ENCODE measurements at regions not wholly inside any gene's neighbourhood (a gene's known extent, or its start where the extent isn't known, plus 50 kb on each side); places are given as distances from the start of the nearest gene placed in this dataset.

DNA sequence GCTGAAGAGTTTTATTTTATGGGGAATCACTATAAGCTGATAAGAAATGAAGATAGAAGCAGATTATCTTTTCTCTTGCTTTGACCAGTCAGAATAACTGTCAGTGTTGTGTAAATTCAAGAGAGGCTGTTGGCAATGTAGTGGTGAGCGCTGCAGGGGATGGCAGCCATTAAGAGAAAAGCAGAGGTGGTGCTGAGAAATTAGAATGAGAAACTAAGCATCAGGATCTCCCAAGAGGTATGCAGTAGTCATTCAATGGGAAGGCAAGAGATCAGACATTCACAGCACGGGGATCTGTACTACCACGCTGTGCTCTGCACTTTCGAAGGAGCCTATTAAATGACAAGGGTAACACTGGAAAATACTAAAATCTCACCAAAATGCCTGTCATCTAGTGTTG, 768.5 kb upstream of the ACO1 start:
- CTCF ChIA-PET = no interaction called here
- Mint-ChIP-seq H3K4me3 (no peak overlapping the region), H3K27ac (no peak overlapping the region), H3K36me3 (ENCODE audit: low read depth) (no peaks in the 10 kb centered on the region), H3K27me3 (no peaks in the 10 kb centered on the region), H3K9me3 (no peaks in the 10 kb centered on the region), H3K4me1 (no peaks in the 10 kb centered on the region)
- POLR2A ChIA-PET = no interaction called here
- no peak for DNase-seq

DNA sequence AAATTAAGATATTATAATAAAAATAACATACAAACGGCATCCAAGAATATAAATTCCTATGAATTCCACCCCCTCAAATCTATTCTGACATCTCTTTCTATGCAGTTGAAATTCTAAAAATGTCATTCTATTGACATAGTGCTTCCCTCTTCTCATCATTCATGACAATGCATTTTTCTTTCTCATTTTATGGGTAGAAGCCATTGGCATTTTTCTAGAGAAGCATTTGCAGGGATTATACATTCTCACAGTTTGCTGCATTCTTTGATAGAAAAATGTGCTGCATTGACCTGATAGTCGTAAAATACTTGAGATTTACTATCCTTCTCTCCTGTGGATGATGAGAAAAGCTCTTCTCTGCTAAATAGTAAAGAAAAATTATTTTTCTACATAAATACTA, 760.9 kb upstream of the ACO1 start:
- ChIA-PET CTCF (no interaction called here), POLR2A (no interaction called here)
- no peaks in the 10 kb centered on the region for H3K27me3 Mint-ChIP-seq
- no peaks in the 10 kb centered on the region for H3K9me3 Mint-ChIP-seq
- no peak for DNase-seq
- H3K27ac Mint-ChIP-seq = no peak overlapping the region
- H3K36me3 Mint-ChIP-seq (ENCODE audit: low read depth) = no peaks in the 10 kb centered on the region
- no peak overlapping the region for H3K4me3 Mint-ChIP-seq
- H3K4me1 Mint-ChIP-seq = no peaks in the 10 kb centered on the region

DNA sequence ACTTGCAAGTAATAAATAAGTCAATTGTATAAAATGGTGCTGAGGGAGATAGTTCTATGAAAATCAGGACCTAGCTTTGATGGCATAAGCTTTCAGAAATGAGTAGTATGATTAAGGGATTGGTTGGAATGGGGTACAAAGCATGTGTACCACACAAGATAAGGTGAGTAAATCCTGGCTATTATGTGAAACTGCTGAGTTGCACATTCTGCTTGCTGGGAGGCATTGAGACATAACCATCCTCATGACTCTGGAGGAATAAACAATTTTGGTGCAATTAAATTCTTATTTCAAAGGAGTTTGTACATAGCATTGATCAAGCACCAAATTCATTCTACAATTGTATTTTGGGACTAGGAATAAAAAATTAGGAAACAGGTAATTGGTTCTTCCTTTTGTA, 755.2 kb upstream of the ACO1 start:
- H3K9me3 Mint-ChIP-seq = no peaks in the 10 kb centered on the region
- H3K4me3 Mint-ChIP-seq = no peak overlapping the region
- POLR2A ChIA-PET = no interaction called here
- no peaks in the 10 kb centered on the region for H3K27me3 Mint-ChIP-seq
- H3K36me3 Mint-ChIP-seq (ENCODE audit: low read depth) = no peaks in the 10 kb centered on the region
- H3K4me1 Mint-ChIP-seq = no peaks in the 10 kb centered on the region
- DNase-seq = no peak
- CTCF ChIA-PET = no interaction called here
- H3K27ac Mint-ChIP-seq = no peak overlapping the region

DNA sequence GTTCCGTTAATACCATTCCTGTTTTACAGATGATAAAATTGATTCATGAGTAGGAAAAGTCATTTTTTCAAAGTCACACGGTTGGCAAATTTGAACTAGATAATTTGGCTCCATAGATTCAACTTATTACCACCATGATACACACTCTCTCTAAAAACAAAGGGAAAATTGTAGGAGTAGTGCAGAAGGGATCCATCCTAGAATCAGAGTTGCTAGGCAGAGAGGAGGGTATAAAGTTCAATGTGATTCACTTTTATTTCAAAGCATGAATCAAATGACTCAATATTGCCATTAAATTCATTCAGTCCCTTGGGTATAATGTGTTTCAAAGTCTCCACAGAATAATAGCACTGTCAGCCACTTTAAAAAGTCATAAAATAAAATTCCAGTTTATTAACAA, 747.2 kb upstream of the ACO1 start:
- DNase-seq = no peak
- CTCF ChIA-PET = no interaction called here
- H3K36me3 Mint-ChIP-seq (ENCODE audit: low read depth) = no peaks in the 10 kb centered on the region
- H3K27ac Mint-ChIP-seq = no peak overlapping the region
- POLR2A ChIA-PET = no interaction called here
- H3K4me3 Mint-ChIP-seq = no peak overlapping the region
- H3K27me3 Mint-ChIP-seq = no peaks in the 10 kb centered on the region
- H3K4me1 Mint-ChIP-seq = no peaks in the 10 kb centered on the region
- no peaks in the 10 kb centered on the region for H3K9me3 Mint-ChIP-seq

- DNase-seq = no peak
- Mint-ChIP-seq H3K36me3 (ENCODE audit: low read depth) (no peaks in the 10 kb centered on the region), H3K27ac (no peak overlapping the region), H3K4me1 (no peaks in the 10 kb centered on the region), H3K27me3 (no peaks in the 10 kb centered on the region), H3K9me3 (no peaks in the 10 kb centered on the region), H3K4me3 (no peak overlapping the region)
- CTCF ChIA-PET = no interaction called here
- POLR2A ChIA-PET = no interaction called here
These were observed 746.6 kb upstream of the ACO1 start for GRCh38 chr9:31637861-31638260.

DNA sequence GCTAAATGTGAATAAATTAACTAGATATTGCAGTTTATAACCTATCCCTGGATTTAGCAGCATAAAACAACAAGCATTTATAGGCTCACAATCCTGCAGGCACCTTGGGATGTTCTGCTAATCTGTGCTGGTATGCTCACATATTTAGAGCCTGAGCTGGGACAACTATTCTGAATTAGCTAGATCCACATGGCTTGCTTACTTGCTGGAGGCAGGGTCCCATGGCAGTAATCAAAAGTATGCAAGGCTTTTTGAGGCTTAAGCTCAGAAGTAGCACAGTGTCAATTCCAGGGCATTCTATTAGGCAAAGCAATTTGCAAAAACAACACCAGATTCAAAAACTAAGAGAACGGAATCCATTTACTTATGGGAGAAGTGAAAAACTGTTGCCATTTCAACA, 745.0 kb upstream of the ACO1 start:
- POLR2A ChIA-PET = no interaction called here
- CTCF ChIA-PET = no interaction called here
- H3K27me3 Mint-ChIP-seq = no peaks in the 10 kb centered on the region
- no peaks in the 10 kb centered on the region for H3K4me1 Mint-ChIP-seq
- H3K9me3 Mint-ChIP-seq = no peaks in the 10 kb centered on the region
- DNase-seq = no peak
- no peaks in the 10 kb centered on the region for H3K36me3 Mint-ChIP-seq (ENCODE audit: low read depth)
- H3K4me3 Mint-ChIP-seq = no peak overlapping the region
- H3K27ac Mint-ChIP-seq = no peak overlapping the region

- DNase-seq = no peak
- no peaks in the 10 kb centered on the region for H3K36me3 Mint-ChIP-seq (ENCODE audit: low read depth)
- H3K27ac Mint-ChIP-seq = no peak overlapping the region
- H3K27me3 Mint-ChIP-seq = no peaks in the 10 kb centered on the region
- ChIA-PET CTCF (interaction anchor here (1.6 kb wide), 1 partner anchor 14 kb away, joined by 3 read pairs; no protein-coding TSS in a partner anchor), POLR2A (no interaction called here)
- H3K4me1 Mint-ChIP-seq = peaks cover 1% of the 10 kb centered on the region
- H3K4me3 Mint-ChIP-seq = no peak overlapping the region
- H3K9me3 Mint-ChIP-seq = no peaks in the 10 kb centered on the region
These were observed 715.1 kb upstream of the ACO1 start for GRCh38 chr9:31669311-31669710.

DNA sequence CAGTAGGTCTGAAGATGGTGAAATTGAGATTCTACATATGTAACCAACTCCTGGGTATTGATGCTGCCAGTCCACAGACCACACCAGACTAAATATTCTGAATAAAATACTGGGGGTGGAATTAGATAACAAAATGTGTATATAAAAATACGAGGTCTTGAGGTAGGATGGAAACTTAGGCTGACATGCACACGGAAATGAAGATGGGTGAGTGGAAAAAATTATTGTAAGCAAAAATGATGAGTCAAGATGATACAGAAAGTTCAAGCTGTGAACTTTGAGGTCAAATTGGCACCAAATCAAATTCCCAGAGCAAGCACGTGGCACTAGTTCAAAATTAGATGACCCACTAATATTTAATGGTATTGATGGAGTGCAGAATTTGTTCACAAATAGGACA, 713.4 kb upstream of the ACO1 start:
- Mint-ChIP-seq H3K4me1 (peaks cover 1% of the 10 kb centered on the region), H3K36me3 (ENCODE audit: low read depth) (no peaks in the 10 kb centered on the region), H3K9me3 (no peaks in the 10 kb centered on the region), H3K27me3 (no peaks in the 10 kb centered on the region), H3K27ac (no peak overlapping the region), H3K4me3 (no peak overlapping the region)
- ChIA-PET CTCF (no interaction called here), POLR2A (no interaction called here)
- DNase-seq = no peak

DNA sequence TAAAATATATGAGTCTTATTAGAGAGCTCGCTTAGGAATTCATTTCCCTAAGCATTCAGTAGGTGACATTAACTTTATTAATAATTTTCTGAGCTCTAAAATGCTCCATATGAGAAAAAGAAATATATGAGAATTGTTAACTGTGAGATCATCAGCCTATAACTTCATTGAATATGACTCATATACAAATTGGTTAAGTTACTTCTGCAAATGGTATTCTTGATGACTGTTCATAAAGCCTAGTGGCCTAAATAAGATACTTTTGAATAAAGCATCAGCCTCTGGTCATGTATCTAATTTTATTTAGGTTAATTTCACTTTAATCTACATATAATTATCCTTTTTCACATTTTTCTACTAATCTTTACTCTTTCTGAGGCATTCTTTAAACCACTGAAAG, 710.2 kb upstream of the ACO1 start:
- Mint-ChIP-seq H3K4me1 (peaks cover 3% of the 10 kb centered on the region), H3K36me3 (ENCODE audit: low read depth) (no peaks in the 10 kb centered on the region), H3K9me3 (no peaks in the 10 kb centered on the region), H3K4me3 (no peak overlapping the region), H3K27me3 (no peaks in the 10 kb centered on the region), H3K27ac (no peak overlapping the region)
- ChIA-PET CTCF (interaction anchor here (0.6 kb wide), 1 partner anchor 22 kb away, joined by 5 read pairs; no protein-coding TSS in a partner anchor), POLR2A (no interaction called here)
- no peak for DNase-seq

DNA sequence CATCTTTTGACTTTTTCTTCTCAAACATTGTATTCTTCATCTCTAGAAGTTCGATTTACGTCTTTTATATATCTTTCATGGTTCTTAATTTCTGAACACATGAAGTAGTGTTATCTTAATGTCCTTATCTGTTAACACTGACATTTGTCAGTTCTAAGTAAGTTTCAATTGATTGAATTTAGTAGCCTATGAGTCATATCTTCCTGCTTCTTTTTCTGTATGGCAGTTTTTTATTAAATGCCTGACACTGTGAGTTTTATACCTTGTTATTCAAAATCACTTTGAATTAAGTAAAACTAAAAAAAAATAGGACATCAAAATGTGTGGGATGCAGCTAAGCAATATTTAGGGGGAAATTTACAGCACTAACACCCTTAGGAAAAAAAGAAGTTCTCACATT, 707.0 kb upstream of the ACO1 start:
- peaks cover 1% of the 10 kb centered on the region for H3K4me1 Mint-ChIP-seq
- no peak overlapping the region for H3K4me3 Mint-ChIP-seq
- no peak for DNase-seq
- POLR2A ChIA-PET = no interaction called here
- no peaks in the 10 kb centered on the region for H3K36me3 Mint-ChIP-seq (ENCODE audit: low read depth)
- no peak overlapping the region for H3K27ac Mint-ChIP-seq
- CTCF ChIA-PET = no interaction called here
- H3K27me3 Mint-ChIP-seq = no peaks in the 10 kb centered on the region
- H3K9me3 Mint-ChIP-seq = no peaks in the 10 kb centered on the region

- CTCF ChIA-PET = no interaction called here
- Mint-ChIP-seq H3K4me3 (no peak overlapping the region), H3K27me3 (no peaks in the 10 kb centered on the region), H3K9me3 (no peaks in the 10 kb centered on the region), H3K27ac (no peak overlapping the region), H3K36me3 (ENCODE audit: low read depth) (no peaks in the 10 kb centered on the region), H3K4me1 (peaks cover 1% of the 10 kb centered on the region)
- no peak for DNase-seq
- POLR2A ChIA-PET = no interaction called here
These were observed 706.6 kb upstream of the ACO1 start for GRCh38 chr9:31677877-31678276.

GRCh38 chr9:31683116-31683515, 701.3 kb upstream of the ACO1 start:
- POLR2A ChIA-PET = no interaction called here

DNA sequence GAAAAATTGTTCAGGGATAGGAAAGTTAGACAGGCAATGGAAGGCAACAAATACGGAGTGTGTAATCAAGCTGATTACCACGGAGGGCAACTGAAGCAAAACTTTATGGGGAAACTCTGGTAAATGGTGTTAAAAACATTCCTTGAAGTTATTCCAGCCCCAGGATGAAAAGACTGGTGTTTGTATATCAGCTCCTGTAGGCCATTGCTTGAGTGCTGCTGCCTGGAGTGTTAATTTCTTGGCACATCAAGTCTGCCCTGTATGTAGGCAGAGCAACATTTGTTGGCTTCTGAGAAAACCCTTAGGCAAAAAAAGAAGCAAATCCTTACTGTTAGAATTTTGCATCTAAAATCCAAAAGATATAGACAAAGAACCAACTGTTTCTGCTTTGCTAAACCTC, 686.5 kb upstream of the ACO1 start:
- no peaks in the 10 kb centered on the region for H3K36me3 Mint-ChIP-seq (ENCODE audit: low read depth)
- no peak overlapping the region for H3K27ac Mint-ChIP-seq
- no peaks in the 10 kb centered on the region for H3K27me3 Mint-ChIP-seq
- H3K4me3 Mint-ChIP-seq = no peak overlapping the region
- peaks cover 5% of the 10 kb centered on the region for H3K4me1 Mint-ChIP-seq
- peaks cover 6% of the 10 kb centered on the region for H3K9me3 Mint-ChIP-seq
- ChIA-PET POLR2A (no interaction called here), CTCF (no interaction called here)
- no peak for DNase-seq

More at GRCh38 chr9:31683116-31683515, 701.3 kb upstream of the ACO1 start:
- H3K4me1 Mint-ChIP-seq = no peaks in the 10 kb centered on the region
- CTCF ChIA-PET = no interaction called here
- no peak overlapping the region for H3K27ac Mint-ChIP-seq
- no peak overlapping the region for H3K4me3 Mint-ChIP-seq
- H3K36me3 Mint-ChIP-seq (ENCODE audit: low read depth) = no peaks in the 10 kb centered on the region
- H3K9me3 Mint-ChIP-seq = no peaks in the 10 kb centered on the region
- no peaks in the 10 kb centered on the region for H3K27me3 Mint-ChIP-seq
- DNase-seq = no peak

DNA sequence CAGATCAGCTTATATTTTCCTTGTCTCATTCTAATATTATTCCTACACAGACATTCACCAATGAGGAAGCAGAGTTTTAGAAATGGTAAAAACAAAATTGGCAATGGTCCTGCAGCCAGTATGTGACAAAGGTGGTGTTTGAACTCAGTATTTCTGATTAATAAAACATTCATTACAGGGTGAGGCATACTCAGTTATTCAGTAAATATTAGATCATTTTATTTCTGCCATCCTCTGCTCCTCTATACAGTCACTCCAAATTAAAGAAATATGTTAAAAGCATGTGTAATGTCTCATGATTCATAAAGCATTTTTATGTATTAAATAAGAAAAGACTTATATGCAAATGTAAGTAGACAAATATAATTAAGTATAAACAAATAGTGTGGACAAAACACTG, 684.6 kb upstream of the ACO1 start:
- ChIA-PET CTCF (no interaction called here), POLR2A (no interaction called here)
- DNase-seq = no peak
- H3K4me3 Mint-ChIP-seq = no peak overlapping the region
- peaks cover 6% of the 10 kb centered on the region for H3K9me3 Mint-ChIP-seq
- no peak overlapping the region for H3K27ac Mint-ChIP-seq
- peaks cover 5% of the 10 kb centered on the region for H3K4me1 Mint-ChIP-seq
- no peaks in the 10 kb centered on the region for H3K36me3 Mint-ChIP-seq (ENCODE audit: low read depth)
- no peaks in the 10 kb centered on the region for H3K27me3 Mint-ChIP-seq

Data from activated CD4-positive, alpha-beta T cell treated with anti-CD3 and anti-CD28 coated beads, Interleukin-2, amount 10 ng/mL, durations not matched to agents 7 days and 5 days (primary cell).